Right lobe of liver (tissue), 4 donors: ENCODE measurements at regions not wholly inside any gene's neighbourhood (a gene's known extent, or its start where the extent isn't known, plus 50 kb on each side); places are given as distances from the start of the nearest gene placed in this dataset.

Source experiments
- POLR2A ChIP-seq: fragments of 450-650 bp; IDR thresholded peaks from one replicate; pipeline ENCODE4 v1.6.1; 2017; ENCODE audit warnings: antibody characterized with exemption, mild to moderate bottlenecking
- TF ChIP-seq, protein P1 (sequence below), 4 donors: fragments of 200-600 bp in 3 of 4; fragments of 450-650 bp in 1 of 4; IDR thresholded peaks; one replicate each; pipeline versions ENCODE4 v1.5.1 to v1.8.0; 2016 to 2022; ENCODE audit warnings: antibody characterized with exemption in 4 of 4, mild to moderate bottlenecking in 2 of 4
- donor health status: DM: no; HTN: no; CAD: no.
- donor health status: DM: no; HTN: no; CAD: no.
- donor health status: DM: no; HTN: yes; CAD: no.

DNA sequence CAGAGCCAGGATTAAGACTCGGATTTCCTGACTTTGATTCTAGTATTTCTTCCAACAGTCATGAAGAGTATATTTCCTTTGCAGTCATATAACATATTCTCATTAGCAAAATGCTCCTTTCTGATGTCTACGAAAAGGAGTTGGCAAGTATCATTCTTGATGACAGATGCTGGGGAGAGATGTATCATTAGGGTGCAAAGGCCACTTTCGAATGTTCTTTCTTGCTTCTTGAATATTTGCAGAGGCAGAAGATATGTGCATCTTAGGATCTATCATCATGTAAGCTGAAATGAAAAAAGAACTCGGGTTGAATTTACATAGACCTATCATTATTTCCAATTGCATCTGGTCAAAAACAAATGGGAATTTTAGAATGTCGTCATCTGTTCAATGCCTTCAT lies 294.4 kb downstream of the BAMBI start:
- no peak for TF ChIP-seq POLR2A
- TF ChIP-seq, protein P1, sequence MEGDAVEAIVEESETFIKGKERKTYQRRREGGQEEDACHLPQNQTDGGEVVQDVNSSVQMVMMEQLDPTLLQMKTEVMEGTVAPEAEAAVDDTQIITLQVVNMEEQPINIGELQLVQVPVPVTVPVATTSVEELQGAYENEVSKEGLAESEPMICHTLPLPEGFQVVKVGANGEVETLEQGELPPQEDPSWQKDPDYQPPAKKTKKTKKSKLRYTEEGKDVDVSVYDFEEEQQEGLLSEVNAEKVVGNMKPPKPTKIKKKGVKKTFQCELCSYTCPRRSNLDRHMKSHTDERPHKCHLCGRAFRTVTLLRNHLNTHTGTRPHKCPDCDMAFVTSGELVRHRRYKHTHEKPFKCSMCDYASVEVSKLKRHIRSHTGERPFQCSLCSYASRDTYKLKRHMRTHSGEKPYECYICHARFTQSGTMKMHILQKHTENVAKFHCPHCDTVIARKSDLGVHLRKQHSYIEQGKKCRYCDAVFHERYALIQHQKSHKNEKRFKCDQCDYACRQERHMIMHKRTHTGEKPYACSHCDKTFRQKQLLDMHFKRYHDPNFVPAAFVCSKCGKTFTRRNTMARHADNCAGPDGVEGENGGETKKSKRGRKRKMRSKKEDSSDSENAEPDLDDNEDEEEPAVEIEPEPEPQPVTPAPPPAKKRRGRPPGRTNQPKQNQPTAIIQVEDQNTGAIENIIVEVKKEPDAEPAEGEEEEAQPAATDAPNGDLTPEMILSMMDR (IDR thresholded peaks at IDR 0.05), result no peak
